Mammary epithelial cell (primary cell): ENCODE measurements at regions not wholly inside any gene's neighbourhood (a gene's known extent, or its start where the extent isn't known, plus 50 kb on each side); places are given as distances from the start of the nearest gene placed in this dataset.

Experiments
- EZH2 ChIP-seq: IDR thresholded peaks from 2 replicates; pipeline ENCODE4 v1.6.1; 2012; ENCODE audit warnings: low read length, inconsistent platforms, borderline replicate concordance
- TF ChIP-seq, protein P1 (sequence below), 2 donors: IDR thresholded peaks in 1 of 2; conservative IDR thresholded peaks in 1 of 2; 2 replicates each; pipeline ENCODE4 v1.5.1; 2011 to 2012; ENCODE audit warnings: inconsistent platforms in 2 of 2, low read length in 2 of 2, mild to moderate bottlenecking in 2 of 2, control low read depth in 1 of 2, low read depth in 1 of 2; ENCODE audit not compliant: insufficient read depth in 1 of 2; ENCODE audit errors: extremely low read depth in 1 of 2

DNA sequence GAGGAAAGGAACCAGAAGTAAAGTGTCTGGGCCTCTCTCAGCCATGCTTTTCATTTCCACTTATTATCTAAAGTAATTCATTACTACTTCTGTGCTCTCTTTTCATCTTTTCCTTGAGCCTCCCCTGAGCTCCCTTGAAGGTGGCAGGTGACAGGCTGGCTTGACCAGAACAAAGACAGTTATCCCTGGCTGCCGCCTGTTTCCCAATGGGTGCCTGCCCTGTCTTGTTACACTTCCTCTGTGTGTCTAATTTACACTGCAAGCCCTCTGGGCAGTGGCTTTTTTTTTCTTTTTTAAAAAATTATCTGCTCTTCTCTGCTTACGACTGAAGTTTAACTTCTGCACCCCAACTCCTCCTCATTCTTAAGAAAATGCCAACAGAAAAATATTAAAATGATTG is 113.4 kb downstream of the NGF start:
- TF ChIP-seq, protein P1, sequence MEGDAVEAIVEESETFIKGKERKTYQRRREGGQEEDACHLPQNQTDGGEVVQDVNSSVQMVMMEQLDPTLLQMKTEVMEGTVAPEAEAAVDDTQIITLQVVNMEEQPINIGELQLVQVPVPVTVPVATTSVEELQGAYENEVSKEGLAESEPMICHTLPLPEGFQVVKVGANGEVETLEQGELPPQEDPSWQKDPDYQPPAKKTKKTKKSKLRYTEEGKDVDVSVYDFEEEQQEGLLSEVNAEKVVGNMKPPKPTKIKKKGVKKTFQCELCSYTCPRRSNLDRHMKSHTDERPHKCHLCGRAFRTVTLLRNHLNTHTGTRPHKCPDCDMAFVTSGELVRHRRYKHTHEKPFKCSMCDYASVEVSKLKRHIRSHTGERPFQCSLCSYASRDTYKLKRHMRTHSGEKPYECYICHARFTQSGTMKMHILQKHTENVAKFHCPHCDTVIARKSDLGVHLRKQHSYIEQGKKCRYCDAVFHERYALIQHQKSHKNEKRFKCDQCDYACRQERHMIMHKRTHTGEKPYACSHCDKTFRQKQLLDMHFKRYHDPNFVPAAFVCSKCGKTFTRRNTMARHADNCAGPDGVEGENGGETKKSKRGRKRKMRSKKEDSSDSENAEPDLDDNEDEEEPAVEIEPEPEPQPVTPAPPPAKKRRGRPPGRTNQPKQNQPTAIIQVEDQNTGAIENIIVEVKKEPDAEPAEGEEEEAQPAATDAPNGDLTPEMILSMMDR (conservative IDR thresholded peaks at IDR 0.05 in 1 of 2, IDR thresholded peaks at IDR 0.05 in 1 of 2; ENCODE audit: extremely low read depth in 1 of 2, insufficient read depth in 1 of 2, low read depth in 1 of 2, low read length in 2 of 2), result no peak
- TF ChIP-seq EZH2, result no peak
